T-cell (primary cell): ENCODE measurements at regions not wholly inside any gene's neighbourhood (a gene's known extent, or its start where the extent isn't known, plus 50 kb on each side); places are given as distances from the start of the nearest gene placed in this dataset.
"Not testable (repeated sequence)": the region's sequence is repeated elsewhere in the genome, so short reads cannot be mapped to it uniquely, and the experiment has no call there.

Experiments
- ATAC-seq, 4 experiments: fragments of 200-7000 bp in 3 of 4; fragments of 150-1000 bp in 1 of 4; cut with Tn5 transposase; replicated peaks in 1 of 4; 1 replicate in 3 of 4; 2 replicates in 1 of 4; pipeline ENCODE4 v1.10.0; 2021; ENCODE audit warnings: moderate library complexity in 3 of 4, mild to moderate bottlenecking in 2 of 4, moderate number of reproducible peaks in 1 of 4
- CTCF ChIA-PET, 2 donors: fragments of 300-600 bp; sonication (Branson Sonifier 250); formaldehyde crosslinking; loops; one replicate each; lab custom pipeline; 2022; ENCODE audit warnings: antibody characterized with exemption in 2 of 2; lab: Charles Lee
- POLR2A ChIA-PET, 2 donors: fragments of 300-600 bp; sonication (Branson Sonifier 250); formaldehyde crosslinking; loops; one replicate each; lab custom pipeline; 2022; ENCODE audit warnings: antibody characterized with exemption in 2 of 2; lab: Charles Lee
- DNase-seq, 35 experiments: peaks; one replicate each; pipeline versions ENCODE4 v3.0.0 to v3.0.0-alpha.2; 2013 to 2023
- H3K27ac ChIP-seq: one replicate; pipeline ENCODE4 v1.5.1; 2013; ENCODE audit warnings: low read length
- H3K27me3 ChIP-seq, 2 experiments: replicated peaks in 1 of 2; 1 replicate in 1 of 2; 2 replicates in 1 of 2; pipeline versions ENCODE4 v1.6.1 to v1.7.0; 2013; ENCODE audit warnings: low read length in 1 of 2, mixed read lengths in 1 of 2; ENCODE audit not compliant: control insufficient read depth in 2 of 2, insufficient read depth in 2 of 2; ENCODE audit errors: extremely low read depth in 1 of 2
- H3K36me3 ChIP-seq, 2 donors: 1 replicate in 1 of 2; 2 replicates in 1 of 2; pipeline versions ENCODE4 v1.6.1 to v1.7.0; 2013; ENCODE audit warnings: low read length in 1 of 2; ENCODE audit not compliant: control insufficient read depth in 2 of 2, insufficient read depth in 1 of 2; ENCODE audit errors: extremely low read depth in 1 of 2
- H3K4me1 ChIP-seq, 2 experiments: 1 replicate in 1 of 2; 2 replicates in 1 of 2; pipeline versions ENCODE4 v1.6.1 to v1.7.0; 2013; ENCODE audit warnings: low read length in 2 of 2, mixed read lengths in 1 of 2; ENCODE audit not compliant: insufficient read depth in 2 of 2, control insufficient read depth in 1 of 2; ENCODE audit errors: extremely low read depth in 1 of 2
- H3K4me3 ChIP-seq, 2 donors: 1 replicate in 1 of 2; 2 replicates in 1 of 2; pipeline versions ENCODE4 v1.5.1 to v1.7.0; 2013; ENCODE audit warnings: mild to moderate bottlenecking in 2 of 2, low read length in 1 of 2, moderate library complexity in 1 of 2; ENCODE audit not compliant: control insufficient read depth in 1 of 2; ENCODE audit errors: extremely low read depth in 1 of 2
- H3K9me3 ChIP-seq: 2 replicates; pipeline ENCODE4 v1.7.0; 2013
- H3K27ac Mint-ChIP-seq, 2 donors: one replicate each; pipeline ENCODE4 v1.8.0; 2020 to 2021; ENCODE audit warnings: mild to moderate bottlenecking in 2 of 2, mixed read lengths in 2 of 2
- H3K27me3 Mint-ChIP-seq, 2 donors: one replicate each; pipeline ENCODE4 v1.8.0; 2021 to 2022; ENCODE audit warnings: mixed read lengths in 2 of 2
- H3K36me3 Mint-ChIP-seq: one replicate; pipeline ENCODE4 v1.8.0; 2021; ENCODE audit warnings: mixed read lengths
- H3K4me1 Mint-ChIP-seq, 3 donors: one replicate each; pipeline ENCODE4 v1.8.0; 2020 to 2022; ENCODE audit warnings: mixed read lengths in 3 of 3, mild to moderate bottlenecking in 1 of 3
- H3K4me3 Mint-ChIP-seq, 3 donors: one replicate each; pipeline ENCODE4 v1.8.0; 2020 to 2022; ENCODE audit warnings: mild to moderate bottlenecking in 3 of 3, mixed read lengths in 3 of 3, moderate library complexity in 3 of 3
- H3K9me3 Mint-ChIP-seq, 3 donors: one replicate each; pipeline ENCODE4 v1.8.0; 2020 to 2022; ENCODE audit warnings: mixed read lengths in 3 of 3
- WGBS: methylation state at CpG from one replicate; pipeline ENCODE4 v1.1.5; 2013; ENCODE audit warnings: missing lambda C conversion rate; ENCODE audit not compliant: insufficient coverage; 5-methylcytosine and 5-hydroxymethylcytosine counted together

DNA sequence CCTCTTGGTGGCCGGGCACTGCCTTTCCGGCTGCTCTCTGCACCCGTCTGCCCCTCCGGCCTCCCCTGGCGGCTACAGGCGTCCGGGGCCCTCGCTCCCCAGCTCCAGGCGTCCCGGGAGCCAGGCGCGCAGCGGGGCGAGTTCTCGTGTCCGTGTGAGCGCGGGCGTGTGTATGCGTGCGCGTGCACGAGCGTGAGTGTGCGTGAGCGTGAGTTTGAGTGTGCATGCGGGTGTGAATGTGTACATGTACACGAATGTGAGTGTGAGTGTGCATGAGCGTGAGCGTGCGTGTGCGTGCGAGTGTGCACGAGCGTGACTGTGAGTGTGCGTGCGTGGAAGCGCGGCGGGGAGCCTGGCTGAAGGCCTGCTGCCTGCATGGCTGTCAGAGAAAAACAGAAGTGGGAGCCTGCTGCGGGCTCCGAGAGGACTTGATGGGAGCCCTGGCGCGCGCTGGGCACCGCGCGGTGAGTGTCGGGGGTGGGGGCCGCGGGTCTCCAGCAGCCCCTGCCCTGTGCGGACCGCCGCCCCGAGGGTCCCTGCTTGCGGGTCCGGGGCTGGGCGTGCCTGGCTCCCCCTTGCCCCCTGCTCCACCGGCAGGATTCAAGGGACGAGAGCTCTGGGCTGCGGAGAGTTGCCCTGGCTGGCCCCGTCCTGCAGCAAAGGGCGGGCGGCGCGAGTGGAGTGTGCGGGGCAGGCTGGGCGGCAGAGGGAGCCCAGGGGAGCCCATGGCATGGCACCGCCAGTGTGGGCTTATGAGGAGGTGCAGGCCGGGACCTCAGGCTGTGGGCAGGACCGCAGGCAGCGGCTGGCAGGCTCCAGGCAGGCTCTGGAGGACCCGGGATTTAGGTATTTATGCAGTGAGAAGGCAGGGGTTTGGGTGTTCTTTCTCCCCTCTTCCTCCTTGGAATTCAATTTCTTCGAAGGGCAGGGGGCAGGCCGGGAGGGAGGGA, 75.8 kb upstream of the EN2 start:
- no peak overlapping the region for H3K4me3 ChIP-seq
- H3K36me3 ChIP-seq: no peaks in the 10 kb centered on the region
- H3K9me3 ChIP-seq: no peaks in the 10 kb centered on the region
- H3K4me1 ChIP-seq: peaks cover 0 to 17% of the 10 kb centered on the region in 2 experiments
- no peak for ATAC-seq
- POLR2A ChIA-PET: no interaction called here
- H3K9me3 Mint-ChIP-seq: no peaks in the 10 kb centered on the region
- no peak for DNase-seq
- peak overlapping the region; percentile 41 to 64 (median 63) for H3K4me3 Mint-ChIP-seq
- peaks cover 64 to 87% of the 10 kb centered on the region in 2 donors for H3K27me3 Mint-ChIP-seq
- peaks cover 23 to 82% of the 10 kb centered on the region in 2 experiments for H3K27me3 ChIP-seq
- no peak overlapping the region for H3K27ac Mint-ChIP-seq
- CTCF ChIA-PET: no interaction called here
- no peak overlapping the region for H3K27ac ChIP-seq
- WGBS: 10% methylated on average over 66 of the region's 75 CpGs
- peaks cover 20 to 33% (median 23%) of the 10 kb centered on the region in 3 donors for H3K4me1 Mint-ChIP-seq
- no peaks in the 10 kb centered on the region for H3K36me3 Mint-ChIP-seq

DNA sequence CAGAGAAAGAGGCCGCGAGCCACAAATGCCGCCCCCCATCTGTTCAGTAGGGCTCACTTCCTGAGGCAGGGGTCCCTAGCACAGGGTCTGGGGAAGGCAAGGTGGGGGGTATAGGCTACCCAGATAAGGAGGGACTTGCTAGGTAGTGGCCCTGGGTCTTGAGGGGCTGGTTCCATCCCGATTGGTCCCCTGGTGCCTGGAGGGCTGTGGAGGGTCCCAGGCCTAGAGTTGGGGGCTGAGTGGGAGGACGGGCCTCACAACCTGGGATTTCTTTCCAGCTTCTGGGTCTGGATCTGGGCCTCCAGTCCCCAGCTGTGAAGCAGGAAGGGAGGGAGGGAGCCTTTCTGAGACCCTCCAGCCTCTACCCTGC, 75.1 kb upstream of the EN2 start:
- POLR2A ChIA-PET: no interaction called here
- peaks cover 63 to 87% of the 10 kb centered on the region in 2 donors for H3K27me3 Mint-ChIP-seq
- 64% methylated on average over 5 of the region's 5 CpGs for WGBS

DNA sequence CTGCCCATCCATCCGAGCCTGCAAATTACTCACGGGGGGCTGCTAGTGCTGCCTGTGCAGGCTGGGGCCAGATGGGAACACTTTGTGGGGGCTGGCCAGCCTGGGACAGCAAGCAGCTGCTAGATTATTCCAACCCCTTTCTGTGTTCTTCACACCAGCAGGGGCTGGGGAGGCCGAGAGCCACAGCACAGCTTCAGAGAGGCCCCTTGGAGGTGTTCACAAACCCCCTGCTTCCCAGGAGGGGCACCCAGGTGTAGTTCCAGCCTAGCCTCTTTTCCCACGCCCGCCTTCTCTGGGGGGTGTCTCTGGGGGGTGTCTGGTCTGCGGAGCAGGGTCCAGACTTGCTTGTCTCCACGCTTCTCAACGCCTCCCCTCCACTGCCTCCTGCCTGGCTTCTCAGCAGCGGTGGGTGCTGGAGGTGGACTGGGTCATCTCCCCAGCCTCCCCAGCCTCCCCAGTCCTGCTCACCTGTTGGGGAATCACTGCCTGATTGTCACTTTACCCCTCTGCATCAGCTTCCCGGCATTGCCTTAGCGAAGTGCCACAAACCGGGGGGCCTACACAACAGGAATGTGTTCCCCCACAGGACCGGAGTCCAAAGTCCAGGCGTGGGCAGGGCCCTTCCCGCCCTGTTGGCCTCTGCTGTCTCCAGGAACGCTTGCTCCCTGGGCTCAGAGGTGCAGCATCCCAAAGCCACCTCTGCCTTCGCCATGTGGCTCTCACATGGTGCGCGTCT, 74.0 kb upstream of the EN2 start:
- peaks cover 16 to 24% (median 18%) of the 10 kb centered on the region in 3 donors for H3K4me1 Mint-ChIP-seq
- H3K4me1 ChIP-seq: peaks cover 0 to 17% of the 10 kb centered on the region in 2 experiments
- H3K9me3 ChIP-seq: no peaks in the 10 kb centered on the region
- H3K27me3 Mint-ChIP-seq: peaks cover 64 to 86% of the 10 kb centered on the region in 2 donors
- H3K9me3 Mint-ChIP-seq: no peaks in the 10 kb centered on the region
- ChIA-PET POLR2A (no interaction called here), CTCF (no interaction called here)
- no peak overlapping the region for H3K27ac ChIP-seq
- H3K4me3 ChIP-seq: no peak overlapping the region
- H3K4me3 Mint-ChIP-seq: no peak overlapping the region
- no peaks in the 10 kb centered on the region for H3K36me3 ChIP-seq
- no peak for DNase-seq
- no peaks in the 10 kb centered on the region for H3K36me3 Mint-ChIP-seq
- WGBS: 87% methylated on average over 12 of the region's 19 CpGs
- no peak for ATAC-seq
- peaks cover 11 to 77% of the 10 kb centered on the region in 2 experiments for H3K27me3 ChIP-seq
- no peak overlapping the region for H3K27ac Mint-ChIP-seq

More for the DNA sequence above, 75.1 kb upstream of the EN2 start:
- Histone ChIP-seq H3K4me1 (peaks cover 0 to 17% of the 10 kb centered on the region in 2 experiments), H3K27ac (no peak overlapping the region), H3K36me3 (no peaks in the 10 kb centered on the region), H3K27me3 (peaks cover 18 to 82% of the 10 kb centered on the region in 2 experiments), H3K4me3 (no peak overlapping the region), H3K9me3 (no peaks in the 10 kb centered on the region)
- no peak overlapping the region for H3K4me3 Mint-ChIP-seq
- H3K36me3 Mint-ChIP-seq: no peaks in the 10 kb centered on the region
- H3K4me1 Mint-ChIP-seq: peaks cover 18 to 30% (median 23%) of the 10 kb centered on the region in 3 donors
- no peaks in the 10 kb centered on the region for H3K9me3 Mint-ChIP-seq
- CTCF ChIA-PET: no interaction called here
- ATAC-seq (no peak), DNase-seq (no peak)
- H3K27ac Mint-ChIP-seq: no peak overlapping the region

DNA sequence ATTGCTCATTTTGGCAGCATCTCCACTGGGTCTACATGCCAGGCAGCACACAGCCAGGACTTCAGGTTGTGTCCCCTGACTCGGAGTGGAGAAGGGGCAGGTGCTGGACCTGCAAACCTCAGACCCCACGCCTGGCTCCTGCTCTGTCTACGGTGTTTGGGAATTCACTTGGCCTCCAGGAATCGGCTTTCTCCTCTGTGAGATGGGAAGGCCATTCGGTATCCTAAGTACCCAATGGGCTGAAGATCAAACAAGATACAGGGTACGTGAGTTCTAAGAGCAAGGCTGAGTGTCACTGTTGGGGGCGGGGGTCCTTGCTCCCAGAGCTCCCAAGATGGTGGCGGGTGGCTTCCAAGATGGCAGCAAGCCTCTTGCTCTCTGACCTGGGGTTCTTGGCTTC, 73.2 kb upstream of the EN2 start:
- Mint-ChIP-seq H3K27me3 (peaks cover 58 to 80% of the 10 kb centered on the region in 2 donors), H3K4me3 (no peak overlapping the region), H3K4me1 (peaks cover 16 to 20% (median 18%) of the 10 kb centered on the region in 3 donors), H3K36me3 (no peaks in the 10 kb centered on the region), H3K9me3 (no peaks in the 10 kb centered on the region), H3K27ac (no peak overlapping the region)
- no peak for ATAC-seq
- Histone ChIP-seq H3K4me1 (peaks cover 0 to 17% of the 10 kb centered on the region in 2 experiments), H3K36me3 (no peaks in the 10 kb centered on the region), H3K27ac (no peak overlapping the region), H3K4me3 (no peak overlapping the region), H3K9me3 (no peaks in the 10 kb centered on the region), H3K27me3 (peaks cover 8 to 75% of the 10 kb centered on the region in 2 experiments)
- no peak for DNase-seq
- ChIA-PET POLR2A (no interaction called here), CTCF (no interaction called here)
- 76% methylated on average over 8 of the region's 8 CpGs for WGBS

DNA sequence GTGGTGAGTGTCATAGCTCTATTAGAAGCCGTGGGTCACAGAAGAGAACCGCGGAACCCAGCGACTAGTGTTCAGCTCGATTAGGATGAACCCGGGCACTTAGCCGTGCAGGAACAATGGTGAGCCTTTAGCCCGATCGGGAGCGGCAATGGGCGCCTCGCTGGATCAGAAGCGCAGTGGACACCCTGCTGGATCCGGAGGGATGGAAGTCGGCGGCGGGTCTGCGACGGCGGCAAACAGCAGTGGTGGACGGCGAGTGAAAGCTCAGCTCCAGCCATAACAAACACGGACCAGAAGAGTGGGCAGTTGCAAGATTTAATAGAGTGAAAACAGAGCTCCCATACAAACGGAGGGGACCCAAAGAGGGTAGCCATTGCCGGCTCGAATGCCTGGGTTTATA, 72.7 kb upstream of the EN2 start:
- H3K27ac ChIP-seq, H3K27ac Mint-ChIP-seq, ATAC-seq, POLR2A ChIA-PET, DNase-seq, H3K9me3 Mint-ChIP-seq, H3K4me3 Mint-ChIP-seq, H3K4me3 ChIP-seq, H3K9me3 ChIP-seq, H3K36me3 ChIP-seq, H3K36me3 Mint-ChIP-seq: not testable (repeated sequence)
- Mint-ChIP-seq H3K27me3 (peaks cover 54 to 78% of the 10 kb centered on the region in 2 donors), H3K4me1 (peaks cover 13 to 17% (median 15%) of the 10 kb centered on the region in 3 donors)
- H3K27me3 ChIP-seq: peaks cover 5 to 71% of the 10 kb centered on the region in 2 experiments
- 86% methylated on average over 26 of the region's 26 CpGs for WGBS
- peaks cover 0 to 17% of the 10 kb centered on the region in 2 experiments for H3K4me1 ChIP-seq
- CTCF ChIA-PET: interaction anchor here in 1 of 2 donors (0.5 kb wide), 1 partner anchor 173 kb away, joined by 3 read pairs; no protein-coding TSS in a partner anchor

DNA sequence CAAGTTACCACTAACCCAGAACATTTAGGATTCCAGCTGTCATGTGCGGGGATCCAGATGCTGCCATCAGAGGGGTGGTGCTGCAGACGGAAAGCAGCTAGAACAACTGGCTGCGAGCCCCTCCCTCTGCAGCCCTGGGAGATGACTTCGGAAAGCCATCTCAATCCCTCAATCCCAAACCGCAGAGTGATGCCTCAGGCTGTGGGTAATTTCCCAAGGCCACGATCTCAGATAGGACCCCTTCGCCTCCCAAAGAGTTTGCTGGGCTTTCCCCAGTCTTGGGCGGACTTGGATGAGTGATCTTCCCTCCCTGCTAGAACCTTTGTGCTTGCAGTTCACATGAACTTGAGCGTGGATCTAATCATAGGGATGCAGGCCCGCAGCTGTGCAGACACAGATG, 71.3 kb upstream of the EN2 start:
- no peak for ATAC-seq
- Mint-ChIP-seq H3K4me1 (peaks cover 4 to 6% (median 5%) of the 10 kb centered on the region in 3 donors), H3K4me3 (no peak overlapping the region), H3K36me3 (no peaks in the 10 kb centered on the region), H3K9me3 (no peaks in the 10 kb centered on the region), H3K27me3 (peaks cover 46 to 74% of the 10 kb centered on the region in 2 donors), H3K27ac (no peak overlapping the region)
- WGBS: 81% methylated on average over 10 of the region's 10 CpGs
- Histone ChIP-seq H3K36me3 (no peaks in the 10 kb centered on the region), H3K27me3 (peaks cover 0 to 64% of the 10 kb centered on the region in 2 experiments), H3K27ac (no peak overlapping the region), H3K4me1 (peaks cover 0 to 5% of the 10 kb centered on the region in 2 experiments), H3K4me3 (no peak overlapping the region), H3K9me3 (no peaks in the 10 kb centered on the region)
- CTCF ChIA-PET: interaction anchor here in 1 of 2 donors (0.7 kb wide), 1 partner anchor 241 kb away, joined by 3 read pairs; no protein-coding TSS in a partner anchor
- POLR2A ChIA-PET: no interaction called here
- DNase-seq: no peak
